Left renal pelvis (tissue), 4 donors: ENCODE measurements at regions not wholly inside any gene's neighbourhood (a gene's known extent, or its start where the extent isn't known, plus 50 kb on each side); places are given as distances from the start of the nearest gene placed in this dataset.

Experiments used
- DNase-seq, 4 donors: peaks; one replicate each; pipeline ENCODE4 v3.0.0-alpha.2; 2013; ENCODE audit warnings: low read depth in 4 of 4, low spot score in 3 of 4

DNA sequence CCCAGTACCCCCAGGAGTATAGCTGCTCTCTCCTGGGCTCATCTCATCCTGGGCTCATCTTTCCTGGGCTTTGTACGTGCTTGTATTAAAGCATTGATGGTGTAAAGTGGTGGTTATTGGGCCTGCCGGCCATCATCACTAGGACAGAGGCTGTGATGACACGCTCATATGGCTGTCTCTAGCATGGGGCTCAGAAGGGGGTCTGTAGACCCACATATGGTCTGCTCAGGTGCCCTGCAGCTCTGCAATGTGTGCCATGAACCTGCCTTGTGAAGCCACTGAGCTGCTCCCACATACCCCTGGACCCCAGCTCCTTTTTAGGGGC, 143.4 kb downstream of the CDC5L start:
- no peak for DNase-seq

DNA sequence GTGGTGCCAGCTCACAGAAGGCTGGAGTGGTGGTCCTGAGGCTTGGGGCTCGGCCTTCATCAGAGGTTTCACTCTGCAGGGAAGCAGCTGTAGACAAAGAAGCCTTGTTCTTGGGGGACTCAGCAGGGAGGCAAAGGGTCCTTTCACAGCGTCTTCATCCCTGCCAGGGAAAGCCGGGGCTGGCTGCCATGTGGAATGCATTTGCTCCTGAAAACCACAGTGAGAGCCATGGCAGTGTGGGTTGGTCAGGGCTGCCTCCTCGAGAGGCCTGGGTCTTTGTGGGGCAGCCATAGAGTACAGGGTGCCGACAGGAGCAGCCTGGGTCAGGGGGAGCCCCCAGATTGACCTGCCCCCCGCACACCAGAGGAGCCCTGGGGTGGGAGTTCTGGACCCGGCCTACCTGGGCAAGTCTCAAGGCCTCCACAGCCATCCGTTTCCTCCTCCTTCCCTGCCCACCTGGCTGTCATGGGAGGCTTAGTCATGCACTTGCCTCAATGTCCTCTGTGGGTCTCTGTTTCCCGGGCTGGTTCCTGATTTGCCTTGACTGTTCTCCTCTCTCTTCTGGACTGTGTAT, 144.0 kb downstream of the CDC5L start:
- DNase-seq: no peak

- no peak for DNase-seq
These were observed 145.9 kb downstream of the CDC5L start for GRCh38 chr6:44533421-44533820.

- DNase-seq: no peak
These were observed 146.8 kb downstream of the CDC5L start for GRCh38 chr6:44534291-44534690.

DNA sequence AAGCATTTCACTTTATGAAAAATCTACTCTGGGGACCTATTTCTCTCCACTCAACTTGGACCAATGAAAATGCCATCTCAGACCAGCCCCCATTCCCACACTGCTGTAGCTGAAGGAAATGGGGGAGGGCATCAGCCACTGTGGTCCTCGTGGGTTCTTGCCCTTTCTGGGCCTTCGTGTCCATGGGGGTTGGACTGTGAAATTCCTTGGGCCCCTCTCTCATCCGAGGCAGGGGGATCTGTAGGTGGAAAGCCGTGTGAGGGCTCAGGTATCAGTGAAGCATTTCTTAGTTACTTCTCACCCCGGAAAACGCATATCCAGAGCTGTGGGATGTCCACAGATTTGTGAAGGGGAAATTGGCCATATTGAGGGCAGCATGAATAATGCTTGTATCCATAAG, 147.9 kb downstream of the CDC5L start:
- DNase-seq: no peak

- DNase-seq: no peak
These were observed 148.5 kb downstream of the CDC5L start for GRCh38 chr6:44535967-44536366.

- no peak for DNase-seq
These were observed 150.0 kb downstream of the CDC5L start for GRCh38 chr6:44537306-44538049.

GRCh38 chr6:44538131-44538806, 150.8 kb downstream of the CDC5L start:
- DNase-seq: no peak

GRCh38 chr6:44538807-44539201, 151.3 kb downstream of the CDC5L start:
- DNase-seq: no peak

DNA sequence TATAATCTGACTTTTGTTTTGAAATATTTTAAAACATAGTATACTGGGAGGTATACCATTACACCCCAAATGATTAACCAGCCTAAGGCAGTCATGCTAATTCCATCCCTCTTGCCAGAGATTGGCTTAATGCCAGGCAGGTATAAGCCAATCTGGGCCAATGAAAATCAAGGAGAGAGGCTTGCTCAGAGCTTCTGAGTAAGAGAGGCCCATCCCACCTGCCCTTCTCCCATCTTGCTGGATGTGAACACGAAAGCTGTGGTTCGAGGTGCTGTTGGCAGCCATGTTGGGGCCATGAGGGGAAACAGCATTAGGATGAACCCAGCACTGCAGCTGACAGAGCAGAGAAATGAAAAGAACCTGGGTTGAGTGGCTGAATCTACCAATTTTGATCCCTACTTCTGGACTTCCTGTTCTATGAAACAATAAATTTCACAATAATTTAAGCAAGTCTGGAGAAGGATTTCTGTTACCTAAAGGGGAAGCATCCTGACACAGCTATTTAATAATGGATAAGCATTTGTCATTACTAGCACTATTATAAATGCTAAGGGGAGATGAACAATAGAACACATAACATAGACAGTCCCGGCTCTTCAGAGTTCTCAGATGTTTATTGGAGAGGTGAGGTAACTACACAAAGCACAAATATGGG, 152.3 kb downstream of the CDC5L start:
- DNase-seq: no peak

GRCh38 chr6:44540881-44541280, 153.4 kb downstream of the CDC5L start:
- DNase-seq: no peak

DNA sequence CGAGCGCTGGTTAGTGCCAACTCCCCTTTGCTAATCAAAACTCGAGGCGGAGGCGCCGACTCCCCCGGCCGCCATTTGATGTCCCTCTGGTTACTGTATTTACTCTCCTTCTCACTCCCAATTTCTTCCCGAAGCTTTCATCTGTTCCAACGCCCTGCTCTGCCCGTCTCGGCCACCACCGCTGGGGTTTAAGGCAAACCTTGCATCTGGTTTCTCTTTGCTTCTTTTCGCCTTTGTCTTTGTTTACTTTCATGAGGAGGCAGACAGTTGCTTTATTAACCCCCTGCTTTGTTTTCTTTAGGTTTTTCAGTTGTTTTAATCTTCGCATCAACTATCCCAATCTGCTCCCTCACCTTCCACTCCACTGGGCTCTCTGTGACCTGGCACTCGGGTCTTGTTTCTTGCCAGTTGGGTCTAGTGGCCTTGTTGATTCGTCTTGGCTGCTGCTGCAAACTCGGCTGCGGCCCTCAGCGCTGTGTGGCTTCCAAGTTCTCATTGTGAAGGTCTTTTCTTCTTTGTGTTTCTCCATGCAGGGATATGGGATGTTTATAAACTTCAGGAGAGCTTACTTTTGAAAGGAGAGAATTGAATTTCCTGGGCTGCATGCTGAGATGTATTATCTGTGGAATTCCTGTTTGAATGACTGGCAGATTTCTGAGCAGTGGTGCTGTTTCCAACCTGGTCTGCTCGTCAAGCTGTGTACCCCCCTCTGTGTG, 155.1 kb downstream of the CDC5L start:
- no peak for DNase-seq

DNA sequence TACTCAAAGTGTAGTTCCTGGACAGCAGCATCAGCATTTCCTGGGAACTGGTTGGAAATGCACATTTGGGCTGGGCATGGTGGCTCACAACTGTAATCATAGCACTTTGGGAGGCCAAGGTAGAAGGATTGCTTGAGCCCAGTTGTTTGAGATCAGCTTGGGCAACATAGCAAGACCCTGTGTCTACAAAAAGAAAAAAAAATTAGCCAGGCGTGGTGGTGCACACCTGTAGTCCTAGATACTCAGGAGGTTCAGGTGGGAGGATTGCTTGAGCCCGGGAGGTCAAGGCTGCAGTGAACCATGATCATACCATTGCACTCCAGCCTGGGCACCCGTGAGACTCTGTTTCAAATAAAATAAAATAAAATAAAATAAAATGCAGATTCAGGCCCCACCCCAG, 156.2 kb downstream of the CDC5L start:
- DNase-seq: no peak

- no peak for DNase-seq
These were observed 157.7 kb downstream of the CDC5L start for GRCh38 chr6:44545224-44545623.

DNA sequence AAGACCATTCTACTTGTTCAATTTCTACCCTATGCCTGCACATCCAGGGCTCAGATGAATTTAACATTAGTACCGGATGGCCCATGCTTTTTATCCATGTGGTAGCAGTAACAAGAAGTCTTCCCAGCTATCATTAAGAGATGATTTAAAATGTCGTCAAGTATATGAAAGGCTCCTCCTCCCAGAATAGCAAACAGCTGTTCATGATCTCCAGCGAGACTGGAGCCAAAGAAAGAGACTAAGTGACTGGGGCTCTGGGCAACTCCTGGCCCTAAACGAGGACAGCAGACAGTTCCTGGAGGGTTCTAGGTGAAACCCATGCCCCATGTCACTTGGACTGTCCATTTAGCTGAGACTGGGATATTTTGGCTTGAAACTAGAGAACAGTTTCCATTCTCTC, 160.8 kb downstream of the CDC5L start:
- DNase-seq: no peak

GRCh38 chr6:44549516-44549915, 162.0 kb downstream of the CDC5L start:
- DNase-seq: no peak

DNA sequence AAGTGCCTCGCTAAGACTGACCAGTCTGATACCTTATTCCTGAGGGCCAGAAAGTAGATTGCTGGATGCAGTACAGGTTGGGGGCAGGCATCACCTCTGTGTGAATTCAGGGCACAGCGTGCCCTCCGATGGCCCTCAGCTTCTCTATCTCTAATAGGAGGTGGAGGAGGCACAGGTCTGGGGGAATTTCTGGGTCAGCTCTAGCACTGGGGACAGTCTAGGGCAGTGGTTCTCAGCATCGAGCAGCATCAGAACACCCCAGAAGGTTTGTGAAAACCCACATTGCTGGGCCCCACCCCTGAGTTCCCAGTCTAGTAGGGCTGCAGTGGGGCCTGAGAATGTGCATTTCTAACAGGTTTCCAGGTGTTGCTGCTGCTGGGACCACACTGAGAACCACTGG, 166.7 kb downstream of the CDC5L start:
- no peak for DNase-seq

- DNase-seq: no peak
These were observed 167.4 kb downstream of the CDC5L start for GRCh38 chr6:44554861-44555260.

GRCh38 chr6:44556046-44556445, 168.5 kb downstream of the CDC5L start:
- DNase-seq: no peak

DNA sequence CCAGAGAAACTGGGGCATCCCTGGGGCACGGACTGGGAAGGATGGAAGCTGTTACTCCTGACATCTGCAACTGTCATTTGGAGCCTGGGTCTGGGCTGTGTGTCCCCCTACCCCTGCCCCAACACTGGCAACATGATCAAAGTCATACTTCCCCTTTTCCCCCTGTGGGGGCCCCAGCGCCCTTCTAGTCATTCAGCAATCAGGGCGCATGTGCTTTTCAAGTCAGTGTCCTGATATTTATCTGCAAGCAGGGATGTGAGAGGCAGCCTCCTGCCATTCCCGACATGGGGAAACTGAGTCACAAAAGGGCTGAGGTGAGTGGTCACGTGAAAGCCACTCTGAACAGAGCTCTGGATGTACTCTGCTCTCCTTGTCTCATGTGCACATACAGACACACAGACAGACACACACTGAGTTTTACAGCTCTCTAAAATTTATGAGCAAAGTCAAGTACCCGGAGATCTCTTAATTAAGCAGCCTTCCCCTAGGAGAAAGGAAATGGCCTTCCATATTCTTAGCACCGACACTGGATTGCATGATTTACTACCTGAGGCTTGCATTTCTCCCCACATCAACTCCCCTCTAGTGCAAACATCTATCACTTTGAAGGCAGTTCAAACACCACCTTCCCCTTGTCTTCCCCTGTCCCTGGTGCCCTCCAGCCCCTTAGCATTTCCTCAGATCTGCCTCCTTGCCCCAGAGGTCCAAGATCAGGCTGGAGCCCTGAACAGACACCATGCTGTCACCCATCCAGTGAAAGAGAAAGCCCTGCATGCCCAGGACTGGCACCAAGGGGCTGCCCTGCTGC, 170.7 kb downstream of the CDC5L start:
- DNase-seq: peak in 1 of 4 donors; percentile 71
